ENCODE measurements at regions not wholly inside any gene's neighbourhood (a gene's known extent, or its start where the extent isn't known, plus 50 kb on each side); places are given as distances from the start of the nearest gene placed in this dataset.

DNA sequence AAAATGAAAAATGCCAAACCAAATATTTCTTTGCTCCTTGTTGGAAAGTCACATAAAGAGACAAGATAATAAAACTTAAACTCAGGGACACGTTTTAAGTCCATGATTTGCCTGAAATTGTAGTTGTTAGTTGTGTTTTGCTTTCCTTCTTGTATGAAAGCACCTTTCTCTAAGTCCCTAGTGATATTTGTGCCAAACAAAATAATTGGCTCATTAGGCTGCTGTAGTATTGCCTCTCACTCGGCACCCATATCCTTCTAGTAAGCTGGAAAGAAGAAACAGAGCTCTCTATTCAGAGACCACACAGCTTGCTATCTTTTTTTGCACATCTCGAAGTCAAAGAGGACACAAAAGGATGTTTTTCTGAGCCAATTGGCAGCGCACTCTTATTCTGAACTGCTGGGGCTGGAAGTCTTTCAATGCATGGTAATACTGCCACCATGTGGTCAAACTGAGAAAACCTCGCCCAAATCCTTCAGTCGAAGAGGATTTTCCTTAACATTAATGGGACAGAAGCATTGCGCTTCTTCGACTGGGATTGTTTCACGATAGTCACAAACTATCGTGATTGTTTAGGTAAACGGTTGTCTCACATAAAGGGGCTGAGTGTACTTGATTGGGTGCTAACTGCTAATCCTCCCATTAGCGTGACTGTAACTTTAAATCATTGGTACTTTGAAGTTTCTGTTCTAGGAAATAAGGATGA lies 571.9 kb upstream of the LCORL start:
- Mint-ChIP-seq H3K27ac (no peak overlapping the region), H3K4me1 (peaks cover 5 to 6% (median 6%) of the 10 kb centered on the region in 4 donors), H3K36me3 (no peaks in the 10 kb centered on the region), H3K4me3 (no peak overlapping the region), H3K9me3 (peaks cover 0 to 2% (median 0%) of the 10 kb centered on the region in 8 donors), H3K27me3 (peaks cover 7 to 23% of the 10 kb centered on the region in 2 donors)
- intact Hi-C loops (cut with micrococcal nuclease): loop anchor here (1.0 to 2.0 kb wide), 3 partner anchors 659 to 957 kb away; no protein-coding TSS in a partner anchor
- Histone ChIP-seq H3K27ac (ENCODE audit: low read depth, low read length) (no peak overlapping the region), H3K4me1 (ENCODE audit: insufficient read depth, low read length) (peaks cover 7% of the 10 kb centered on the region), H3K36me3 (ENCODE audit: insufficient read depth, low read length) (no peaks in the 10 kb centered on the region), H3K4me3 (ENCODE audit: low read length in 2 of 2) (no peak overlapping the region), H3K9me3 (ENCODE audit: control insufficient read depth in 1 of 2, low read length in 2 of 2) (no peaks in the 10 kb centered on the region), H3K27me3 (ENCODE audit: insufficient read depth, low read length) (no peaks in the 10 kb centered on the region)
- peak; percentile 49 to 60 (median 57) for DNase-seq
- ChIA-PET POLR2A (ENCODE audit: partially characterized antibody) (no interaction called here), CTCF (ENCODE audit: partially characterized antibody) (interaction anchor here (0.6 to 6.7 kb wide), 10 partner anchors 14 to 1045 kb away, joined by 3 to 80 read pairs (median 3); no protein-coding TSS in a partner anchor)

GRCh38 chr4:18582841-18583240 lies 561.3 kb upstream of the LCORL start:
- POLR2A ChIA-PET (ENCODE audit: partially characterized antibody): no interaction called here
- Mint-ChIP-seq H3K27ac (no peak overlapping the region), H3K9me3 (peaks cover 0 to 1% (median 0%) of the 10 kb centered on the region in 8 donors), H3K4me3 (no peak overlapping the region), H3K4me1 (no peaks in the 10 kb centered on the region), H3K36me3 (no peaks in the 10 kb centered on the region), H3K27me3 (peaks cover 9% of the 10 kb centered on the region in 2 donors)
- intact Hi-C loops (cut with micrococcal nuclease): no loop called here
- Histone ChIP-seq H3K9me3 (ENCODE audit: control insufficient read depth in 1 of 2, low read length in 2 of 2) (no peaks in the 10 kb centered on the region), H3K27ac (ENCODE audit: low read depth, low read length) (no peak overlapping the region), H3K4me1 (ENCODE audit: insufficient read depth, low read length) (no peaks in the 10 kb centered on the region), H3K27me3 (ENCODE audit: insufficient read depth, low read length) (peaks cover 4% of the 10 kb centered on the region), H3K36me3 (ENCODE audit: insufficient read depth, low read length) (no peaks in the 10 kb centered on the region), H3K4me3 (ENCODE audit: low read length in 2 of 2) (no peak overlapping the region)
- CTCF ChIA-PET (ENCODE audit: partially characterized antibody): no interaction called here
- DNase-seq: no peak

DNA sequence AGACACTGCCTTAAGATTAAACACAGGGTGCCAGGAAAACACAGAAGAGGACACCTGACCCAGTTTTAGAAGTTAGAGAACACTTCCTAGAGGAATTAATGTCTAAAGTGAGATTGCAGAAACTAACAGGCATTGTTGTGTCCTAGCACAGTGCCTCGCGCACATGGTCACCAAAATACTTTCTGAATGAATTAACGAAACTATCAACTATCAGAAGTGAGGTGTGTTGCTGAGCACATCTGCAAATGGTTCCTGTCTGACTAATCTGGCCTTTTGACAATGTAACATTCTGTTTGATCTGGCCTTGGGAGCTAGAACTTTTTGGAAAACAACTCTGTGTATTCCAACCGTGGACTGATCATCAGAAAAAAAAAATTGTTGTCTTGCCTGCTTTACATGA lies 556.8 kb upstream of the LCORL start:
- Mint-ChIP-seq H3K4me1 (no peaks in the 10 kb centered on the region), H3K4me3 (no peak overlapping the region), H3K27ac (no peak overlapping the region), H3K36me3 (no peaks in the 10 kb centered on the region), H3K9me3 (no peaks in the 10 kb centered on the region), H3K27me3 (peaks cover 3 to 9% of the 10 kb centered on the region in 2 donors)
- intact Hi-C loops (cut with micrococcal nuclease): no loop called here
- ChIA-PET CTCF (ENCODE audit: partially characterized antibody) (no interaction called here), POLR2A (ENCODE audit: partially characterized antibody) (no interaction called here)
- Histone ChIP-seq H3K27ac (ENCODE audit: low read depth, low read length) (no peak overlapping the region), H3K27me3 (ENCODE audit: insufficient read depth, low read length) (peaks cover 4% of the 10 kb centered on the region), H3K9me3 (ENCODE audit: control insufficient read depth in 1 of 2, low read length in 2 of 2) (no peaks in the 10 kb centered on the region), H3K4me3 (ENCODE audit: low read length in 2 of 2) (no peak overlapping the region), H3K36me3 (ENCODE audit: insufficient read depth, low read length) (no peaks in the 10 kb centered on the region), H3K4me1 (ENCODE audit: insufficient read depth, low read length) (no peaks in the 10 kb centered on the region)
- DNase-seq: no peak

GRCh38 chr4:18572481-18572880 lies 550.9 kb upstream of the LCORL start:
- no peak overlapping the region for H3K27ac Mint-ChIP-seq
- no peaks in the 10 kb centered on the region for H3K9me3 ChIP-seq (ENCODE audit: control insufficient read depth in 1 of 2, low read length in 2 of 2)
- ChIA-PET POLR2A (ENCODE audit: partially characterized antibody) (no interaction called here), CTCF (ENCODE audit: partially characterized antibody) (no interaction called here)
- no peaks in the 10 kb centered on the region for H3K36me3 Mint-ChIP-seq
- no peak overlapping the region for H3K4me3 ChIP-seq (ENCODE audit: low read length in 2 of 2)
- DNase-seq: no peak
- H3K4me1 ChIP-seq (ENCODE audit: insufficient read depth, low read length): no peaks in the 10 kb centered on the region
- no peaks in the 10 kb centered on the region for H3K4me1 Mint-ChIP-seq
- peaks cover 5 to 14% of the 10 kb centered on the region in 2 donors for H3K27me3 Mint-ChIP-seq
- no peaks in the 10 kb centered on the region for H3K36me3 ChIP-seq (ENCODE audit: insufficient read depth, low read length)
- intact Hi-C loops (cut with micrococcal nuclease): no loop called here
- H3K9me3 Mint-ChIP-seq: peaks cover 0 to 3% (median 0%) of the 10 kb centered on the region in 8 donors
- no peak overlapping the region for H3K4me3 Mint-ChIP-seq
- no peak overlapping the region for H3K27ac ChIP-seq (ENCODE audit: low read depth, low read length)
- H3K27me3 ChIP-seq (ENCODE audit: insufficient read depth, low read length): no peaks in the 10 kb centered on the region

DNA sequence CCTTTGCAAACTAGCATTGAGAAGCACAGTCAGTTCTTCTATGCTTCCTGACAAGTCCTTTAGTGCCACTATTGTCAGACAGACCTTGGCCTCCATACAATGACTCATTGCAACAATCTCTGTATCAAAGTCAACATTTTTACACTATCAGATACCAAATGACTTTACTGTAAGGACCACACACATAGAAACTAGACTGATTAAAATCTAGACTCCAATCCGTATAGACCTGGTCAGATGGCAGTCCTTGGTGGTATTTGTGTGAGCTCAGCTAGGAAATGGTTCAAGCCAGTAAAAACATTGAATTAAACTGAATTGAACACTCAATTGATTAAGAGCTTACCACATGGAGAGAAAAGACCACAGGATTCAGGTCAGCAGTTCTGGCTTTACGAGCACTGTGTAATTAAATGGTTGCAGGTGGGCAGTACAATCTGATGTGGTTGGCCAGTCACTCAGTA lies 549.8 kb upstream of the LCORL start:
- Histone ChIP-seq H3K9me3 (ENCODE audit: control insufficient read depth in 1 of 2, low read length in 2 of 2) (no peaks in the 10 kb centered on the region), H3K4me3 (ENCODE audit: low read length in 2 of 2) (no peak overlapping the region), H3K27me3 (ENCODE audit: insufficient read depth, low read length) (no peaks in the 10 kb centered on the region), H3K27ac (ENCODE audit: low read depth, low read length) (no peak overlapping the region), H3K36me3 (ENCODE audit: insufficient read depth, low read length) (no peaks in the 10 kb centered on the region), H3K4me1 (ENCODE audit: insufficient read depth, low read length) (no peaks in the 10 kb centered on the region)
- peaks cover 0 to 4% (median 0%) of the 10 kb centered on the region in 8 donors for H3K9me3 Mint-ChIP-seq
- ChIA-PET POLR2A (ENCODE audit: partially characterized antibody) (no interaction called here), CTCF (ENCODE audit: partially characterized antibody) (no interaction called here)
- H3K27me3 Mint-ChIP-seq: peaks cover 5 to 14% of the 10 kb centered on the region in 2 donors
- H3K4me3 Mint-ChIP-seq: no peak overlapping the region
- H3K27ac Mint-ChIP-seq: no peak overlapping the region
- no peaks in the 10 kb centered on the region for H3K36me3 Mint-ChIP-seq
- intact Hi-C loops (cut with micrococcal nuclease): no loop called here
- DNase-seq: no peak
- H3K4me1 Mint-ChIP-seq: no peaks in the 10 kb centered on the region

DNA sequence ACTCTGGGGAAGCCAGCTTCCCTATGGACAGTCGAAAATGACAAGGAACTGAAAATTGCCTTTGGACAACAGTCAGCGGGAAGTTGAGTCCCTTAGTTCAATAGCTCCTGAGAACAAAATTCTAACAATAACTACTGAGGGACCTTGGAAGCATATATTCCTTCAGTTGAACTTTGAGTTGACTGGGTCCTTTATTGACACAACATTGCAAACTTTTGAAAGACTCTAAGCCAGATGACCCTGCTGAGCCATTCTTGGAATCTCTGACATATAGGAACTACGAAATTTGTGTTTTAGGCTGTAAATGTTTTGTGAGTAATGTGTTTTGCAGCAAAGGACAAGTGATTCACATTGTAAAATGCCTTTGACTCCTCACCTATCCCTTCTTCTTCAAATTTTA lies 548.8 kb upstream of the LCORL start:
- H3K27ac Mint-ChIP-seq: no peak overlapping the region

GRCh38 chr4:18568600-18568999 lies 547.0 kb upstream of the LCORL start:
- H3K27ac Mint-ChIP-seq: no peak overlapping the region
- Histone ChIP-seq H3K27ac (ENCODE audit: low read depth, low read length) (no peak overlapping the region), H3K36me3 (ENCODE audit: insufficient read depth, low read length) (no peaks in the 10 kb centered on the region), H3K27me3 (ENCODE audit: insufficient read depth, low read length) (no peaks in the 10 kb centered on the region), H3K4me1 (ENCODE audit: insufficient read depth, low read length) (no peaks in the 10 kb centered on the region), H3K9me3 (ENCODE audit: control insufficient read depth in 1 of 2, low read length in 2 of 2) (no peaks in the 10 kb centered on the region), H3K4me3 (ENCODE audit: low read length in 2 of 2) (no peak overlapping the region)
- ChIA-PET POLR2A (ENCODE audit: partially characterized antibody) (no interaction called here), CTCF (ENCODE audit: partially characterized antibody) (no interaction called here)
- no peaks in the 10 kb centered on the region for H3K4me1 Mint-ChIP-seq
- peaks cover 0 to 4% (median under 1%) of the 10 kb centered on the region in 8 donors for H3K9me3 Mint-ChIP-seq
- H3K27me3 Mint-ChIP-seq: peaks cover 5 to 12% of the 10 kb centered on the region in 2 donors
- no peak for DNase-seq
- no peak overlapping the region for H3K4me3 Mint-ChIP-seq
- no peaks in the 10 kb centered on the region for H3K36me3 Mint-ChIP-seq
- intact Hi-C loops (cut with micrococcal nuclease): no loop called here

More for the DNA sequence above, 548.8 kb upstream of the LCORL start:
- H3K4me1 ChIP-seq (ENCODE audit: insufficient read depth, low read length): no peaks in the 10 kb centered on the region
- H3K4me3 ChIP-seq (ENCODE audit: low read length in 2 of 2): no peak overlapping the region
- DNase-seq: no peak
- Mint-ChIP-seq H3K27me3 (peaks cover 5 to 14% of the 10 kb centered on the region in 2 donors), H3K9me3 (peaks cover 0 to 4% (median 0%) of the 10 kb centered on the region in 8 donors), H3K36me3 (no peaks in the 10 kb centered on the region), H3K4me3 (no peak overlapping the region), H3K4me1 (no peaks in the 10 kb centered on the region)
- no peaks in the 10 kb centered on the region for H3K9me3 ChIP-seq (ENCODE audit: control insufficient read depth in 1 of 2, low read length in 2 of 2)
- H3K27me3 ChIP-seq (ENCODE audit: insufficient read depth, low read length): no peaks in the 10 kb centered on the region
- H3K27ac ChIP-seq (ENCODE audit: low read depth, low read length): no peak overlapping the region
- ChIA-PET POLR2A (ENCODE audit: partially characterized antibody) (no interaction called here), CTCF (ENCODE audit: partially characterized antibody) (no interaction called here)
- H3K36me3 ChIP-seq (ENCODE audit: insufficient read depth, low read length): no peaks in the 10 kb centered on the region
- intact Hi-C loops (cut with micrococcal nuclease): no loop called here

All from CD4-positive, alpha-beta memory T cell (primary cell).